Urothelium cell line (cell line): ENCODE measurements at regions not wholly inside any gene's neighbourhood (a gene's known extent, or its start where the extent isn't known, plus 50 kb on each side); places are given as distances from the start of the nearest gene placed in this dataset.

Source experiments
- DNase-seq: peaks from one replicate; pipeline ENCODE4 v3.0.0; 2011; ENCODE audit warnings: low spot score, mixed read lengths
- FAIRE-seq: peaks from 2 replicates; lab custom pipeline; 2011; peaks lifted over from hg19 to GRCh38; lab: Jason Lieb, UNC

DNA sequence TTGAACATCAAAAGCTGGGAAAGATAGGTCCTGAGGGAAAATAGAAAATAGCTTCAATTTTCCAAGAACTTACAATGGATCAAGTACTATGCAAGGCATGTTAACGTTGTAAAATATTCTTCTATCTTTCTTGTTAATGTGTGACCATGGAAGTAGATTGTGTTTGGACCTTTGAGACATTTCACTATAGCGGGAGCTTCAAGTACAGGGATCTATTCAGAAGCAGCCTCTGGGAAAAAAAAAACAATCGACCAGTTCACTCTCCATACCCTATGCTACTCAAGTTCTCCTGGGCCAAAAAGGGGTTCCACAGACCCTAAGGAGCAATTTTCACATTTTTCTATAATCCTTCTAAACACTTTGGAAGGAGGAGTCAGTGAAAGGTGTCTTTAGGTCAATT lies 54.1 kb upstream of the ATP10B start:
- no peak for FAIRE-seq
- no peak for DNase-seq

DNA sequence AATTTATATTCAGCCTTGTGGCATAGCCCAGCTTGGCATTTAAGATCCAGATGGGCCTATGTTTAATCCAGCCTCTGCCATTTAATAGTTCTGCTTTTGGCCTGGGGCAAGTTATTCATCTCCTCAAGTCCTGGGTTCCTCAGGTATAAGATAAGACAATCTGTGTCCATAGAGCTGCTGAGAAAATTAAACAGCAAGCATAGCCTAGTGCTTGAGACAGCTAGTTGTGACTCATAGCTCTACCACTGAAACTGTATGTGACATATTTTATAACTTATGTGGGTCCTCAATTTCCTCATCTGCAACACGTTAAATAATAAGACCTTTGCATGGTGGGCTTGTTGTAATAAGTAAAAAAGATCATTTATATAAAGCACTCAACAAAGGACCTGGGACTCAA lies 53.3 kb upstream of the ATP10B start:
- DNase-seq (no peak), FAIRE-seq (no peak)

DNA sequence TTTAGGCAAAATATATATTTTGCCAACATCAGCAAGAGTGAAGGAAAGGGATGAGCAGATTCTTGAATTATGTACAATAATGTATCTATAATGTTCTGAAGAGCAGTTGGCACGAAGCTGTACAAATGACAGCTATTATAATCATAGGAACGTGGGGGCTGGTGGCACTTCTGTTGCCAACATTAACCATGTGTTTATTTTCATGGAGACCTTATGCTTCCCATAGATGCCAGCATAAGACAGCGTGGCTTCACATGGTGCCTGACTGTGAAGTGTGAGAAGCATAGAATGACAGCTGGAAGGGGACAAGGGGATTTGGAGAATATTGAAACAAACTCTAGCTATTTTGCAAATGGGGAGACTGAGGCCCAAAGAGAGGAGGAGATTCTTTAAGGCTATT lies 52.6 kb upstream of the ATP10B start:
- DNase-seq (no peak), FAIRE-seq (no peak)

DNA sequence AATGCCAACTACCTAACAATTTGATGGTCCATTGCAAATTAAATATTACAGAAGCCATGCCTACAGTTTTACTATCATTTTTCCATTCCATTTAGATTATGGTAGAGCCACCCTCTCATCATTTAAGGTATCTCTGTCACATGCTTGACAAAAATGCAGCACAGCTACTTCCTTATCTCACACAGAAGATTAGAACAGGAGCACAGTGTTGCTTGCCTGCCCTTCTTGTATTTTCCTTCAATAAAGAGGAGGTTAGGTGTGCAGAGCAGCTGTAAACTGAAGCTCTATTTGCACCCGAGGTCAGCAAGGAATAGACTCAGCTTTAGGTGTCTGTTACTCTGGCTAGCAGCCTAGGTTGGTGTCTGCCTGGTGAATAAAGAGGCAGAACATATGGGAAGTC lies 51.5 kb upstream of the ATP10B start:
- FAIRE-seq (no peak), DNase-seq (no peak)

DNA sequence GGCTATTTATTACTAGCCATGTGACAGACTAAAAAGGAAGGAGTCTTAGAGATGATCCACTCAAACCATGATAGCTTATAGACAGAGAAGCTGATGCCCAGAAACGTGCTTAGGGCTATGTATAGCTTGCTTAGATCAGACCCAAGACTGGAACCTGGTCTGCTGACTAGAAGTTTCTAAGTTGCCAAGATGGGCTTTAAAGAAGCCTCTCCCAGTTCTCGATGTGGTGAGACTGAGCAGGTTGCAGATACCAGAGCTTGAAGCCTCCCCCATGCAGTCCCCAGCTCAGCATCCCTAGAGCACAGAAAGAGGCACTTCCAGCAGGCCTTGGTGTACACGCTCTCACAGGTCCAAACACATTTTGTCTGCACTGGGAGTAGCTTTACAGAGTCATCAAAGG lies 51.1 kb upstream of the ATP10B start:
- FAIRE-seq, result no peak
- no peak for DNase-seq
